Ovary (tissue), 7 donors: ENCODE measurements at regions not wholly inside any gene's neighbourhood (a gene's known extent, or its start where the extent isn't known, plus 50 kb on each side); places are given as distances from the start of the nearest gene placed in this dataset.
A peak's percentile ranks its signal among the peaks of the same experiment; 100 is the strongest.

Experiments
- DNase-seq, 5 donors: peaks; one replicate each; pipeline ENCODE4 v3.0.0-alpha.2; 2019 to 2020
- H3K27ac ChIP-seq, 2 donors: fragments of 200-600 bp; one replicate each; pipeline versions ENCODE4 v1.5.1 to v1.8.0; 2019 to 2022
- H3K27me3 ChIP-seq: fragments of 200-600 bp; one replicate; pipeline ENCODE4 v1.8.0; 2022
- H3K36me3 ChIP-seq: fragments of 200-600 bp; sonication (generic); one replicate; pipeline ENCODE4 v1.5.1; 2019
- H3K4me1 ChIP-seq: one replicate; pipeline ENCODE4 v1.8.1; 2013; ENCODE audit warnings: mild to moderate bottlenecking, moderate library complexity; ENCODE audit not compliant: insufficient read depth
- H3K4me3 ChIP-seq: fragments of 200-600 bp; sonication (generic); one replicate; pipeline ENCODE4 v1.5.1; 2017
- H3K9me3 ChIP-seq, 2 donors: fragments of 200-600 bp in 1 of 2; sonication (generic) in 1 of 2; one replicate each; pipeline versions ENCODE4 v1.5.1 to v1.8.1; 2013 to 2019; ENCODE audit warnings: mild to moderate bottlenecking in 1 of 2, moderate library complexity in 1 of 2
- CTCF ChIP-seq, 3 donors: fragments of 450-650 bp in 2 of 3; fragments of 200-600 bp in 1 of 3; IDR thresholded peaks; one replicate each; pipeline versions ENCODE4 v1.5.1 to v1.8.0; 2016 to 2022; ENCODE audit warnings: antibody characterized with exemption in 3 of 3, mild to moderate bottlenecking in 1 of 3
- EP300 ChIP-seq: sonication (generic); formaldehyde crosslinking; IDR thresholded peaks from one replicate; pipeline ENCODE4 v1.6.1; 2017; ENCODE audit warnings: antibody characterized with exemption
- POLR2A ChIP-seq: fragments of 450-650 bp; IDR thresholded peaks from one replicate; pipeline ENCODE4 v1.6.1; 2017; ENCODE audit warnings: antibody characterized with exemption, mild to moderate bottlenecking, moderate library complexity
- WGBS, 3 donors: extraction: QIAGEN DNeasy Blood & Tissue Kit in 1 of 3; methylation state at CpG; one replicate each; pipeline versions ENCODE4 v1.1.5 to v1.1.7; 2013 to 2017; 5-methylcytosine and 5-hydroxymethylcytosine counted together
- intact Hi-C, 4 donors: fragments of 100-400 bp; cut with DNase I; formaldehyde crosslinking; loops; one replicate each; pipeline versions ENCODE4 v1.11.0 to v1.15.1; 2022 to 2023
- donor health status: DM: no; HTN: no; CAD: no; lungs with moderate emphysema.
- donor health status: DM: no; HTN: no; CAD: no.
- donor health status: Bipolar disorder and iron deficiency.
- donor health status: DM: no; HTN: no; CAD: no.
- donor health status: DM: yes; HTN: yes; CAD: no.

- H3K4me1 ChIP-seq = peaks cover 1% of the 10 kb centered on the region
- intact Hi-C loops = no loop called here
- no peaks in the 10 kb centered on the region for H3K9me3 ChIP-seq
- 84 to 98% (median 90%) methylated on average over 2 of the region's 2 CpGs for WGBS, 3 donors
- H3K36me3 ChIP-seq = no peaks in the 10 kb centered on the region
- H3K27ac ChIP-seq = no peak overlapping the region
- DNase-seq = no peak
- TF ChIP-seq POLR2A = no peak
- no peaks in the 10 kb centered on the region for H3K27me3 ChIP-seq
- no peak overlapping the region for H3K4me3 ChIP-seq
Measured at GRCh38 chr1:198934426-198934825, 295.6 kb downstream of the PTPRC start.

- WGBS, 3 donors = 34 to 51% (median 51%) methylated on average over 6 of the region's 6 CpGs
- intact Hi-C loops = no loop called here
- TF ChIP-seq EP300 = no peak
- TF ChIP-seq CTCF (IDR thresholded peaks at IDR 0.05) = no peak
- no peak for TF ChIP-seq POLR2A
- Histone ChIP-seq H3K4me3 (no peak overlapping the region), H3K27me3 (no peaks in the 10 kb centered on the region), H3K4me1 (peaks cover 1% of the 10 kb centered on the region), H3K9me3 (no peaks in the 10 kb centered on the region), H3K36me3 (no peaks in the 10 kb centered on the region), H3K27ac (no peak overlapping the region)
- DNase-seq = no peak
Measured at GRCh38 chr1:198934901-198935305, 296.1 kb downstream of the PTPRC start.

GRCh38 chr1:198935306-198935921 is 296.6 kb downstream of the PTPRC start:
- 4 to 5% (median 5%) methylated on average over 9 of the region's 9 CpGs for WGBS, 3 donors
- no peak for TF ChIP-seq EP300
- no peak for TF ChIP-seq CTCF (IDR thresholded peaks at IDR 0.05)
- TF ChIP-seq POLR2A = no peak
- Histone ChIP-seq H3K9me3 (no peaks in the 10 kb centered on the region), H3K36me3 (no peaks in the 10 kb centered on the region), H3K27me3 (no peaks in the 10 kb centered on the region), H3K27ac (no peak overlapping the region), H3K4me1 (peaks cover 1% of the 10 kb centered on the region), H3K4me3 (peak overlapping the region; percentile 7)
- peak; percentile 11 to 33 (median 25) for DNase-seq
- intact Hi-C loops = no loop called here

- H3K27ac ChIP-seq = no peak overlapping the region
- no peak for DNase-seq
- intact Hi-C loops = no loop called here
- TF ChIP-seq POLR2A (no peak), CTCF (IDR thresholded peaks at IDR 0.05) (no peak), EP300 (no peak)
- peak overlapping the region; percentile 17 for H3K4me3 ChIP-seq
- WGBS, 3 donors = 1 to 4% (median 2%) methylated on average over 6 of the region's 6 CpGs
- H3K9me3 ChIP-seq = no peaks in the 10 kb centered on the region
- H3K36me3 ChIP-seq = no peaks in the 10 kb centered on the region
- H3K27me3 ChIP-seq = no peaks in the 10 kb centered on the region
- peaks cover 1% of the 10 kb centered on the region for H3K4me1 ChIP-seq
Measured at GRCh38 chr1:198936371-198937083, 297.7 kb downstream of the PTPRC start.
